Astrocyte of the spinal cord (primary cell): ENCODE measurements at regions not wholly inside any gene's neighbourhood (a gene's known extent, or its start where the extent isn't known, plus 50 kb on each side); places are given as distances from the start of the nearest gene placed in this dataset.

Experiments
- DNase-seq: peaks from one replicate; pipeline ENCODE4 v3.0.0; 2011; ENCODE audit warnings: low read depth, low spot score
- H3K4me3 ChIP-seq: 2 replicates; pipeline ENCODE4 v1.5.1; 2011; ENCODE audit warnings: low read depth, mild to moderate bottlenecking, low read length, moderate library complexity
- in situ Hi-C: cut with HindIII; loops from 2 replicates; pipeline ENCODE4 v1.10.0; 2017; ENCODE audit warnings: low sequenced_read_pairs
- TF ChIP-seq, protein P1 (sequence below): IDR thresholded peaks from 2 replicates; pipeline ENCODE4 v1.5.1; 2012; ENCODE audit warnings: low read depth, mild to moderate bottlenecking, low read length, inconsistent platforms

DNA sequence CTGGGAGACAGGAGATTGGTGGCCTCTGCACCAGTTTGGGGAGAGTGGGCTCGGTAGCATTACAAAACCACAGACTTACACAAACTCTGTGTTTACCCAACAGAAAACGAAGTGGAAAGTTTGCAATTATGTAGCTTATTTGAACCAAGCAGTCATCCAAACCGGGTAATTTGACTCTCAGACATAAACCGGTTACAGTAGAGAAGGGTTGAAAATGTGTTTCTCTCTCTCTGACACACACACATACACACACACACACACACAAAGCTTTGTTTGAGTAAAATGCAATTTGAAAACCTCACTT lies 97.1 kb upstream of the ZNF608 start:
- no peak for DNase-seq
- TF ChIP-seq, protein P1, sequence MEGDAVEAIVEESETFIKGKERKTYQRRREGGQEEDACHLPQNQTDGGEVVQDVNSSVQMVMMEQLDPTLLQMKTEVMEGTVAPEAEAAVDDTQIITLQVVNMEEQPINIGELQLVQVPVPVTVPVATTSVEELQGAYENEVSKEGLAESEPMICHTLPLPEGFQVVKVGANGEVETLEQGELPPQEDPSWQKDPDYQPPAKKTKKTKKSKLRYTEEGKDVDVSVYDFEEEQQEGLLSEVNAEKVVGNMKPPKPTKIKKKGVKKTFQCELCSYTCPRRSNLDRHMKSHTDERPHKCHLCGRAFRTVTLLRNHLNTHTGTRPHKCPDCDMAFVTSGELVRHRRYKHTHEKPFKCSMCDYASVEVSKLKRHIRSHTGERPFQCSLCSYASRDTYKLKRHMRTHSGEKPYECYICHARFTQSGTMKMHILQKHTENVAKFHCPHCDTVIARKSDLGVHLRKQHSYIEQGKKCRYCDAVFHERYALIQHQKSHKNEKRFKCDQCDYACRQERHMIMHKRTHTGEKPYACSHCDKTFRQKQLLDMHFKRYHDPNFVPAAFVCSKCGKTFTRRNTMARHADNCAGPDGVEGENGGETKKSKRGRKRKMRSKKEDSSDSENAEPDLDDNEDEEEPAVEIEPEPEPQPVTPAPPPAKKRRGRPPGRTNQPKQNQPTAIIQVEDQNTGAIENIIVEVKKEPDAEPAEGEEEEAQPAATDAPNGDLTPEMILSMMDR: no peak
- in situ Hi-C loops: no loop called here

DNA sequence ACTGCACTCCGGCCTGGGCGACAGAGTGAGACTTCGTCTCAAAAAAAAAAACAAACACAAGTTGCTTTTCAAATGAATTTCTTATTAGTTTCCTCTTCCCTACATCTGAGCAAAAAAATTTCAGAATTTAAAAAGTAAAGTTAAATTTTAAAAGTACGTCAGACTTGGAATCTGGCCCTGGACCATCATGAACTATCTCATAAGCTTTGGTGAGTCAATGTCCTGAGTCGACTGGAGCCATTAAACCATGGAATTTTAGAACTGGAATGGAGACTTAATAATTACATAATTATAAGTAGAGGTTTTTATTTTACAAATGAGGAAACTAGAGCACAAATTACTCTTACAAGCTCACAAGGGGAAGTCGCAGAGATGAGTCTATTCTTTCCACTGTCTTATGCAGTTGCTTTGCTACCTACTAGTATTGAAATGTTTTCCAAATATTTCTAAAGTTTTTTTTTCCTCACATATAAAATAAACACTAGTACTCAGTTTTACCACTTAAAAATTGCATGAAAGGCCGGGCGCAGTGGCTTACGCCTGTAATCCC lies 98.0 kb upstream of the ZNF608 start:
- DNase-seq: no peak
- no peak overlapping the region for H3K4me3 ChIP-seq
- in situ Hi-C loops: no loop called here
- TF ChIP-seq, protein P1: no peak

More for the DNA sequence above, 97.1 kb upstream of the ZNF608 start:
- H3K4me3 ChIP-seq: no peak overlapping the region

DNA sequence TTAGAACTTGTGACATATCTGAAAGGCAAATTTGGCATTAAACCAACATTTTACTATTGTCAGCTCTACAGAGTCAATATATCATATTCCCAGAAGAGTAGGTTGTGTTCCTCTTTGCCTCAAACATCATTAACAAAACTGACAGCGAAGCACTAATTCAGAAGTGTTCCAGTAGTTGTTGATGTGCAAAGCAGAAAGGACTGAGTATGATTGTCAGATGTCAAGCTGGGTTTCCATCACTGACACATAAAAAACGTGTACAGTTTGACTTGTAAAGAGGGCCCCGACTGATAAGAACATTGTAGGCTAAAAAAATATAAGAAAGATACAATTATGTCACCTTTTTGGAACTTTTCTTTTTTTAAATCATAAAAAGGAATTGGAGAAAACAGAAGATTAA lies 101.5 kb upstream of the ZNF608 start:
- DNase-seq: no peak
- in situ Hi-C loops: no loop called here
- no peak overlapping the region for H3K4me3 ChIP-seq
- TF ChIP-seq, protein P1: no peak

DNA sequence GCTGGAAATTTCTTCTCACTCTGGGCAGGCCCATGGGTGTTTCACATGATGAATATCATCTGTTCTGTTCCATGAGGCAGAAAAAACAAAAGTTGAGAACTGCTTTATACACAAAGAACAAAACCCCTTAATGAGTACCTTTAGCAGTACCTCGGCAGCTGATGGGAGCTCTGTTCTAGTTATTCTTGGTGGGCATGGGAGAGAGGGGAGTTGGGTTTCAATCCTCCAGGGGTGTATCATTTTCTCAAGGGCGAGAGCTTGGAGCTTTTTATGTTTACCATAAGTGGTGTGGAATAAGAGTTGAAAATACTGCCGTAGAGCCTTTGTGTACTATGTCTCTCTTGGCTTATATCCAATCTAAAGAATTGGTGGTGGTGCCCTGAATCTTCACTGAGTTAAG lies 103.3 kb upstream of the ZNF608 start:
- H3K4me3 ChIP-seq: no peak overlapping the region
- in situ Hi-C loops: no loop called here
- TF ChIP-seq, protein P1: no peak
- DNase-seq: no peak

DNA sequence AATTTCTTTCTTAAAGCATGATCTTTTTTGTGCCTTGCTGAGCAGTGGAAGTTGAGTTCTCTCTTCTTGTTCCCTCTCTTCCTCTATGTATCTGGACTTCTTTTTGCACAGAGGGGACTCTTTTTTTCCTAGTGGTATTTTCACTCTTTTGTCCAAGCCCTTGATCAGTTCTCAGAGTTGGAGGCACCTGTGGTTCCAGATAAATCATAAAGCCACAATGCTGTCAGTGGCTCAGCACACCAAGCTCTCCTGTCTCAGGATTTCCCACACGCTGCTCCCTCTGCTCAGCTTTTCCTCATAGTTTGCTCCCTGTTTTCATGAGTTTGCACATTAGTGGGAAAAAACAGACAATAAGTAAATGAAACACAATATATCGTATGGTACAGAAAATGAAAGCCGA lies 110.3 kb upstream of the ZNF608 start:
- in situ Hi-C loops: no loop called here
- TF ChIP-seq, protein P1: no peak
- no peak for DNase-seq
- no peak overlapping the region for H3K4me3 ChIP-seq

DNA sequence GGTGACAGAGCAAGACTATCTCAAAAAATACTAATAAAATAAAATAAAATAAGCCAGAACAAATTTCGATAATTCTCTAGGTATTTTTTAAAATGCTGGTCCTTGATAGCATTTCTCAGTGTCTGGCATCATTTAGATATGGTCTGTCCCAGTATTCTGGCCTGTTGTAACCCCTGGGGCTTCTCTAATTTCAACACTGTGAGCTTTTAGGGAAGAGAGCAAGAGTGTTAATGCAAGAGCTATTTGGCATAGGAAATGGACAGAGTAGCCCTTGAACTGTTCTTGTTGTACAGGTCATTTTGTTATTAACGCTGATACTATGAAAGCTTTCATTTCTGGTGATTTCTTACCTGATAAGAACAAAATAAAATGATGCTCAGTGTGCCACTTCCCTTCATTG lies 112.2 kb upstream of the ZNF608 start:
- TF ChIP-seq, protein P1: no peak
- DNase-seq: no peak
- no peak overlapping the region for H3K4me3 ChIP-seq
- in situ Hi-C loops: no loop called here

DNA sequence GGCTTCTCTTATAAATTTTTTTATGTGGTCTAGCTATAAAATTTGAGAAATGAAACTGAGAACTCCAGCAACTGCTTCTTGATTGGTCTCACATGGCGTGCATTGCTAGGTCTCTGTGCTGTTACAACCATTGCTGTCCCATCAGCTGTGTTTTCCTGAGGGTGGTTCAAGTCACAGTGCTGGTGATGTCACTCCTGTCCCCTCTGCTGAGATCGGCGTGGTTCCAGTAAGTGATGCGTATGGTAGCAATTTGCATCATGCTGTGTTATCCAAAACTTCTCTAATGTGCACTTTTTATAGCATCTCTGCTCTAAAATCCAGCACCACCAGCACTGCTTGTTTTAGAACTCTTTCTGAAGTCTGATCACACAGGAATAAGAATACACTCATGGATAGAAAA lies 112.6 kb upstream of the ZNF608 start:
- no peak for DNase-seq
- TF ChIP-seq, protein P1: no peak
- no peak overlapping the region for H3K4me3 ChIP-seq
- in situ Hi-C loops: no loop called here
